ENCODE measurements at regions not wholly inside any gene's neighbourhood (a gene's known extent, or its start where the extent isn't known, plus 50 kb on each side); places are given as distances from the start of the nearest gene placed in this dataset.

- no peaks in the 10 kb centered on the region for H3K9me3 ChIP-seq
- TF ChIP-seq, protein P1, sequence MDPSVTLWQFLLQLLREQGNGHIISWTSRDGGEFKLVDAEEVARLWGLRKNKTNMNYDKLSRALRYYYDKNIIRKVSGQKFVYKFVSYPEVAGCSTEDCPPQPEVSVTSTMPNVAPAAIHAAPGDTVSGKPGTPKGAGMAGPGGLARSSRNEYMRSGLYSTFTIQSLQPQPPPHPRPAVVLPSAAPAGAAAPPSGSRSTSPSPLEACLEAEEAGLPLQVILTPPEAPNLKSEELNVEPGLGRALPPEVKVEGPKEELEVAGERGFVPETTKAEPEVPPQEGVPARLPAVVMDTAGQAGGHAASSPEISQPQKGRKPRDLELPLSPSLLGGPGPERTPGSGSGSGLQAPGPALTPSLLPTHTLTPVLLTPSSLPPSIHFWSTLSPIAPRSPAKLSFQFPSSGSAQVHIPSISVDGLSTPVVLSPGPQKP (IDR thresholded peaks at IDR 0.05; ENCODE audit: low read depth, low read length), result no peak
- no peak for TF ChIP-seq CBX2 (IDR thresholded peaks at IDR 0.05; ENCODE audit: borderline replicate concordance, low read depth)
- no peak for TF ChIP-seq MAZ (IDR thresholded peaks at IDR 0.05; ENCODE audit: borderline replicate concordance, low read depth, low read length)
- TF ChIP-seq TFCP2L1 (CRISPR knock-in tag; IDR thresholded peaks at IDR 0.05), result no peak
- no peak for TF ChIP-seq ZNF302 (CRISPR knock-in tag; IDR thresholded peaks at IDR 0.05)
- ChIA-PET POLR2A (no interaction called here), CTCF (no interaction called here)
- FAIRE-seq (no peak), ATAC-seq (no peak), DNase-seq (ENCODE audit: low read depth in 1 of 2, low spot score in 1 of 2) (no peak)
- no peak overlapping the region for H3K4me2 ChIP-seq
- H3K4me1 ChIP-seq, result no peaks in the 10 kb centered on the region
- no peak overlapping the region for H3K4me3 ChIP-seq
- H3K27ac ChIP-seq, result no peak overlapping the region
Observed at GRCh38 chr13:90232291-90232690, 1115.2 kb upstream of the MIR17HG start.

- DNase-seq (ENCODE audit: low read depth in 1 of 2, low spot score in 1 of 2) (no peak), ATAC-seq (no peak), FAIRE-seq (no peak)
- H3K4me3 ChIP-seq, result no peak overlapping the region
- no peak overlapping the region for H3K27ac ChIP-seq
- CTCF ChIA-PET, result no interaction called here
- H3K4me1 ChIP-seq, result no peaks in the 10 kb centered on the region
- 72% methylated on average over 7 of the region's 7 CpGs for WGBS (ENCODE audit: missing lambda C conversion rate)
- TF ChIP-seq HOXB13 (CRISPR knock-in tag; IDR thresholded peaks at IDR 0.05; ENCODE audit: low read depth) (no peak), POLR2AphosphoS2 (conservative IDR thresholded peaks at IDR 0.05; ENCODE audit: low read length) (no peak), CBX8 (IDR thresholded peaks at IDR 0.05) (no peak), HDAC2 (IDR thresholded peaks at IDR 0.05) (no peak), MAX (IDR thresholded peaks at IDR 0.05) (no peak), ZSCAN20 (CRISPR knock-in tag; IDR thresholded peaks at IDR 0.05) (no peak), E2F6 (IDR thresholded peaks at IDR 0.05; ENCODE audit: borderline replicate concordance, low read depth) (no peak), ATOH8 (CRISPR knock-in tag; IDR thresholded peaks at IDR 0.05; ENCODE audit: low read depth) (no peak), CHD4 (IDR thresholded peaks at IDR 0.05; ENCODE audit: borderline replicate concordance) (no peak), RFX5 (IDR thresholded peaks at IDR 0.05) (no peak), BHLHE40 (IDR thresholded peaks at IDR 0.05; ENCODE audit: low read depth, low read length) (no peak), CEBPB (IDR thresholded peaks at IDR 0.05) (no peak), MAZ (IDR thresholded peaks at IDR 0.05; ENCODE audit: borderline replicate concordance, low read depth, low read length) (no peak), MAFK (IDR thresholded peaks at IDR 0.05; ENCODE audit: partially characterized antibody) (no peak), EP300 (IDR thresholded peaks at IDR 0.05) (no peak)
- TF ChIP-seq, protein P2, sequence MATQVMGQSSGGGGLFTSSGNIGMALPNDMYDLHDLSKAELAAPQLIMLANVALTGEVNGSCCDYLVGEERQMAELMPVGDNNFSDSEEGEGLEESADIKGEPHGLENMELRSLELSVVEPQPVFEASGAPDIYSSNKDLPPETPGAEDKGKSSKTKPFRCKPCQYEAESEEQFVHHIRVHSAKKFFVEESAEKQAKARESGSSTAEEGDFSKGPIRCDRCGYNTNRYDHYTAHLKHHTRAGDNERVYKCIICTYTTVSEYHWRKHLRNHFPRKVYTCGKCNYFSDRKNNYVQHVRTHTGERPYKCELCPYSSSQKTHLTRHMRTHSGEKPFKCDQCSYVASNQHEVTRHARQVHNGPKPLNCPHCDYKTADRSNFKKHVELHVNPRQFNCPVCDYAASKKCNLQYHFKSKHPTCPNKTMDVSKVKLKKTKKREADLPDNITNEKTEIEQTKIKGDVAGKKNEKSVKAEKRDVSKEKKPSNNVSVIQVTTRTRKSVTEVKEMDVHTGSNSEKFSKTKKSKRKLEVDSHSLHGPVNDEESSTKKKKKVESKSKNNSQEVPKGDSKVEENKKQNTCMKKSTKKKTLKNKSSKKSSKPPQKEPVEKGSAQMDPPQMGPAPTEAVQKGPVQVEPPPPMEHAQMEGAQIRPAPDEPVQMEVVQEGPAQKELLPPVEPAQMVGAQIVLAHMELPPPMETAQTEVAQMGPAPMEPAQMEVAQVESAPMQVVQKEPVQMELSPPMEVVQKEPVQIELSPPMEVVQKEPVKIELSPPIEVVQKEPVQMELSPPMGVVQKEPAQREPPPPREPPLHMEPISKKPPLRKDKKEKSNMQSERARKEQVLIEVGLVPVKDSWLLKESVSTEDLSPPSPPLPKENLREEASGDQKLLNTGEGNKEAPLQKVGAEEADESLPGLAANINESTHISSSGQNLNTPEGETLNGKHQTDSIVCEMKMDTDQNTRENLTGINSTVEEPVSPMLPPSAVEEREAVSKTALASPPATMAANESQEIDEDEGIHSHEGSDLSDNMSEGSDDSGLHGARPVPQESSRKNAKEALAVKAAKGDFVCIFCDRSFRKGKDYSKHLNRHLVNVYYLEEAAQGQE (IDR thresholded peaks at IDR 0.05), result no peak
- POLR2A ChIA-PET, result no interaction called here
- no peaks in the 10 kb centered on the region for H3K9me3 ChIP-seq
- no peak overlapping the region for H3K4me2 ChIP-seq
Observed at GRCh38 chr13:90233933-90234672, 1113.4 kb upstream of the MIR17HG start.
